HepG2 (cell line): ENCODE measurements at regions not wholly inside any gene's neighbourhood (a gene's known extent, or its start where the extent isn't known, plus 50 kb on each side); places are given as distances from the start of the nearest gene placed in this dataset.

Experiments
- ATAC-seq: fragments of 200-7000 bp; cut with Tn5 transposase; 3 replicates; pipeline ENCODE4 v1.9.1; 2020; ENCODE audit warnings: mild to moderate bottlenecking, moderate library complexity
- BruUV-seq: library from RNA; stranded (reverse); fragments of 400-500 nt; replicated peaks from 2 replicates; lab custom pipeline; 2021; lab: Mats Ljungman, UMichigan
- CTCF ChIA-PET: fragments of 300-600 bp; formaldehyde crosslinking; extraction: SDS; loops from one replicate; lab custom pipeline; 2021; ENCODE audit warnings: low total read pairs, inconsistent platforms, low intra/inter-chr PET ratio; lab: Yijun Ruan, JAX
- POLR2A ChIA-PET: fragments of 350-600 bp; sonication (Branson Sonifier 250); formaldehyde crosslinking; loops from one replicate; lab custom pipeline; 2020; ENCODE audit warnings: antibody characterized with exemption, inconsistent platforms; lab: Yijun Ruan, JAX
- DNase-seq: peaks from one replicate; pipeline ENCODE4 v3.0.0-alpha.2; 2015; ENCODE audit warnings: low spot score
- FAIRE-seq: peaks from 3 replicates; lab custom pipeline; 2011; peaks lifted over from hg19 to GRCh38; lab: Jason Lieb, UNC
- H2AFZ ChIP-seq: one replicate; pipeline ENCODE4 v1.6.1; 2011; ENCODE audit warnings: low read length, inconsistent platforms
- H3K27ac ChIP-seq: fragments of 300-600 bp; 3 replicates; pipeline ENCODE4 v1.8.0; 2011; ENCODE audit warnings: mixed run types, mild to moderate bottlenecking, mixed read lengths, low read length, inconsistent platforms; ENCODE audit not compliant: insufficient read depth; ENCODE audit errors: extremely low read length
- H3K27me3 ChIP-seq, 2 experiments: fragments of 200-600 bp in 1 of 2; 2 replicates in 1 of 2; 3 replicates in 1 of 2; pipeline versions ENCODE4 v1.6.0 to v1.8.0; 2011; ENCODE audit warnings: low read length in 2 of 2, mild to moderate bottlenecking in 2 of 2, moderate library complexity in 2 of 2, inconsistent platforms in 1 of 2; ENCODE audit not compliant: insufficient read depth in 2 of 2, control insufficient read depth in 1 of 2
- H3K36me3 ChIP-seq, 2 experiments: fragments of 200-600 bp in 1 of 2; replicated peaks in 1 of 2; 2 replicates in 1 of 2; 3 replicates in 1 of 2; pipeline versions ENCODE4 v1.5.1 to v1.8.0; 2011; ENCODE audit warnings: low read length in 2 of 2, inconsistent platforms in 1 of 2; ENCODE audit not compliant: insufficient read depth in 2 of 2, control insufficient read depth in 1 of 2
- H3K4me1 ChIP-seq: 2 replicates; pipeline ENCODE4 v1.5.1; 2012; ENCODE audit warnings: low read length, inconsistent platforms; ENCODE audit not compliant: insufficient read depth
- H3K4me2 ChIP-seq: 2 replicates; pipeline ENCODE4 v1.6.0; 2011; ENCODE audit warnings: low read depth, low read length, inconsistent platforms
- H3K4me3 ChIP-seq, 3 experiments: fragments of 200-600 bp in 1 of 3; sonication (generic), shearing (Covaris generic) in 1 of 3; replicated peaks in 1 of 3; 2 replicates each; pipeline ENCODE4 v1.5.1; 2011 to 2016; ENCODE audit warnings: low read length in 3 of 3, inconsistent platforms in 2 of 3, low read depth in 2 of 3, mild to moderate bottlenecking in 2 of 3, control low read depth in 1 of 3, mixed read lengths in 1 of 3; ENCODE audit not compliant: insufficient read depth in 1 of 3
- H3K79me2 ChIP-seq: one replicate; pipeline ENCODE4 v1.6.1; 2011; ENCODE audit warnings: low read length, inconsistent platforms; ENCODE audit not compliant: insufficient read depth
- H3K9ac ChIP-seq: 2 replicates; pipeline ENCODE4 v1.6.0; 2011; ENCODE audit warnings: mild to moderate bottlenecking, low read depth, low read length, inconsistent platforms; ENCODE audit not compliant: insufficient read depth
- H3K9me3 ChIP-seq: 2 replicates; pipeline ENCODE4 v1.5.1; 2012; ENCODE audit warnings: mild to moderate bottlenecking, low read length
- H4K20me1 ChIP-seq: 2 replicates; pipeline ENCODE4 v1.6.0; 2011; ENCODE audit warnings: inconsistent platforms, mild to moderate bottlenecking, low read length, moderate library complexity; ENCODE audit not compliant: insufficient read depth
- ATF7-NPFF ChIP-seq: sonication (generic); formaldehyde crosslinking; IDR thresholded peaks from 2 replicates; pipeline ENCODE4 v1.8.1; 2023; ENCODE audit warnings: mild to moderate bottlenecking, low read depth, missing genetic modification reagents, moderate library complexity
- FOXP4 ChIP-seq: sonication (generic); formaldehyde crosslinking; IDR thresholded peaks from 2 replicates; pipeline ENCODE4 v1.4.0; 2020; ENCODE audit warnings: missing genetic modification reagents
- KLF9 ChIP-seq: IDR thresholded peaks from 2 replicates; pipeline ENCODE4 v1.6.1; 2016; ENCODE audit warnings: low read depth
- NFE2L2 ChIP-seq: fragments of 150-350 bp; IDR thresholded peaks from 2 replicates; pipeline ENCODE4 v1.6.1; 2014; ENCODE audit warnings: low read length
- ZBTB7B ChIP-seq: sonication (generic); formaldehyde crosslinking; IDR thresholded peaks from 2 replicates; pipeline ENCODE4 v1.4.0; 2020; ENCODE audit warnings: missing genetic modification reagents
- ZFP82 ChIP-seq: sonication (generic); formaldehyde crosslinking; IDR thresholded peaks from 2 replicates; pipeline ENCODE4 v1.5.1; 2020; ENCODE audit warnings: mild to moderate bottlenecking, missing genetic modification reagents, borderline replicate concordance
- ZNF383 ChIP-seq: sonication (generic); formaldehyde crosslinking; IDR thresholded peaks from 2 replicates; pipeline ENCODE4 v1.4.0; 2020; ENCODE audit warnings: missing genetic modification reagents, mild to moderate bottlenecking, borderline replicate concordance
- ZNF460 ChIP-seq: sonication (generic); formaldehyde crosslinking; IDR thresholded peaks from 2 replicates; pipeline ENCODE4 v1.5.1; 2020; ENCODE audit warnings: missing genetic modification reagents, mild to moderate bottlenecking, borderline replicate concordance
- WGBS: methylation state at CpG from one replicate; pipeline ENCODE4 v1.1.6; 2017; ENCODE audit warnings: low lambda C conversion rate; 5-methylcytosine and 5-hydroxymethylcytosine counted together
- in situ Hi-C: cut with HindIII; loops from 2 replicates; pipeline ENCODE4 v1.10.0; 2017; ENCODE audit warnings: low pct_unique_long_range_greater_than_20kb; ENCODE audit not compliant: extremely low pct_ligation_motif_present
- intact Hi-C: fragments of 100-400 bp; cut with micrococcal nuclease; formaldehyde crosslinking; loops from one replicate; pipeline ENCODE4 v1.10.0; 2022; ENCODE audit not compliant: unreplicated experiment
- TF ChIP-seq, protein P1 (sequence below): sonication (generic); formaldehyde crosslinking; IDR thresholded peaks from 2 replicates; pipeline ENCODE4 v1.4.0; 2020; ENCODE audit warnings: mild to moderate bottlenecking, missing genetic modification reagents
- TF ChIP-seq, protein P2 (sequence below): sonication (generic); formaldehyde crosslinking; IDR thresholded peaks from 2 replicates; pipeline ENCODE4 v1.4.0; 2020; ENCODE audit warnings: mild to moderate bottlenecking, missing genetic modification reagents

- Histone ChIP-seq H3K9ac (no peak overlapping the region), H3K79me2 (no peaks in the 10 kb centered on the region), H3K4me2 (no peak overlapping the region), H3K4me1 (no peaks in the 10 kb centered on the region), H3K9me3 (no peaks in the 10 kb centered on the region), H3K27ac (no peak overlapping the region), H2AFZ (no peak overlapping the region), H4K20me1 (no peaks in the 10 kb centered on the region), H3K27me3 (no peaks in the 10 kb centered on the region; a peak in 1 of 5 replicates), H3K36me3 (no peaks in the 10 kb centered on the region), H3K4me3 (no peak overlapping the region)
- in situ Hi-C loops (no loop called here), intact Hi-C loops (no loop called here)
- DNase-seq (no peak), FAIRE-seq (no peak), ATAC-seq (no peak)
- WGBS = 4% methylated on average over 3 of the region's 3 CpGs
- ChIA-PET POLR2A (no interaction called here), CTCF (no interaction called here)
- TF ChIP-seq ZNF460 (CRISPR knock-in tag) (no peak), KLF9 (CRISPR knock-in tag) (no peak), ZNF383 (no peak), ZBTB7B (CRISPR knock-in tag) (no peak), FOXP4 (CRISPR knock-in tag) (no peak), ZFP82 (CRISPR knock-in tag) (no peak), ATF7-NPFF (CRISPR knock-in tag) (no peak), NFE2L2 (no peak)
- TF ChIP-seq, protein P1, sequence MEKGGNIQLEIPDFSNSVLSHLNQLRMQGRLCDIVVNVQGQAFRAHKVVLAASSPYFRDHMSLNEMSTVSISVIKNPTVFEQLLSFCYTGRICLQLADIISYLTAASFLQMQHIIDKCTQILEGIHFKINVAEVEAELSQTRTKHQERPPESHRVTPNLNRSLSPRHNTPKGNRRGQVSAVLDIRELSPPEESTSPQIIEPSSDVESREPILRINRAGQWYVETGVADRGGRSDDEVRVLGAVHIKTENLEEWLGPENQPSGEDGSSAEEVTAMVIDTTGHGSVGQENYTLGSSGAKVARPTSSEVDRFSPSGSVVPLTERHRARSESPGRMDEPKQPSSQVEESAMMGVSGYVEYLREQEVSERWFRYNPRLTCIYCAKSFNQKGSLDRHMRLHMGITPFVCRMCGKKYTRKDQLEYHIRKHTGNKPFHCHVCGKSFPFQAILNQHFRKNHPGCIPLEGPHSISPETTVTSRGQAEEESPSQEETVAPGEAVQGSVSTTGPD (CRISPR knock-in tag) = no peak
- TF ChIP-seq, protein P2, sequence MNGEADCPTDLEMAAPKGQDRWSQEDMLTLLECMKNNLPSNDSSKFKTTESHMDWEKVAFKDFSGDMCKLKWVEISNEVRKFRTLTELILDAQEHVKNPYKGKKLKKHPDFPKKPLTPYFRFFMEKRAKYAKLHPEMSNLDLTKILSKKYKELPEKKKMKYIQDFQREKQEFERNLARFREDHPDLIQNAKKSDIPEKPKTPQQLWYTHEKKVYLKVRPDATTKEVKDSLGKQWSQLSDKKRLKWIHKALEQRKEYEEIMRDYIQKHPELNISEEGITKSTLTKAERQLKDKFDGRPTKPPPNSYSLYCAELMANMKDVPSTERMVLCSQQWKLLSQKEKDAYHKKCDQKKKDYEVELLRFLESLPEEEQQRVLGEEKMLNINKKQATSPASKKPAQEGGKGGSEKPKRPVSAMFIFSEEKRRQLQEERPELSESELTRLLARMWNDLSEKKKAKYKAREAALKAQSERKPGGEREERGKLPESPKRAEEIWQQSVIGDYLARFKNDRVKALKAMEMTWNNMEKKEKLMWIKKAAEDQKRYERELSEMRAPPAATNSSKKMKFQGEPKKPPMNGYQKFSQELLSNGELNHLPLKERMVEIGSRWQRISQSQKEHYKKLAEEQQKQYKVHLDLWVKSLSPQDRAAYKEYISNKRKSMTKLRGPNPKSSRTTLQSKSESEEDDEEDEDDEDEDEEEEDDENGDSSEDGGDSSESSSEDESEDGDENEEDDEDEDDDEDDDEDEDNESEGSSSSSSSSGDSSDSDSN (CRISPR knock-in tag) = no peak
- BruUV-seq = no TSS peak
Measured at GRCh38 chr13:67620665-67621064, 390.5 kb upstream of the PCDH9 start.
